PC-3 (cell line): ENCODE measurements at regions not wholly inside any gene's neighbourhood (a gene's known extent, or its start where the extent isn't known, plus 50 kb on each side); places are given as distances from the start of the nearest gene placed in this dataset.
A peak's percentile ranks its signal among the peaks of the same experiment; 100 is the strongest.

Experiments
- ATAC-seq: fragments of 200-7000 bp; cut with Tn5 transposase; 2 replicates; pipeline ENCODE4 v1.9.1; 2020; ENCODE audit warnings: mild to moderate bottlenecking, moderate library complexity
- BruUV-seq: library from RNA; stranded (reverse); fragments of 400-500 nt; replicated peaks from 2 replicates; lab custom pipeline; 2021; lab: Mats Ljungman, UMichigan
- CTCF ChIA-PET: fragments of 300-600 bp; sonication (Branson Sonifier 250); formaldehyde crosslinking; loops from one replicate; lab custom pipeline; 2022; ENCODE audit warnings: antibody characterized with exemption; lab: Charles Lee
- POLR2A ChIA-PET: fragments of 300-600 bp; sonication (Branson Sonifier 250); formaldehyde crosslinking; loops from one replicate; lab custom pipeline; 2022; ENCODE audit warnings: antibody characterized with exemption; ENCODE audit not compliant: unreplicated experiment; lab: Charles Lee
- DNase-seq: peaks from one replicate; pipeline ENCODE4 v3.0.0-alpha.2; 2015
- H2AFZ ChIP-seq: fragments of 300-600 bp; sonication (generic); 2 replicates; pipeline ENCODE4 v1.6.0; 2016; ENCODE audit warnings: antibody characterized with exemption, low read length
- H3F3A ChIP-seq: fragments of 300-600 bp; sonication (generic); one replicate; pipeline ENCODE4 v1.6.0; 2017; ENCODE audit warnings: antibody characterized with exemption, low read length, control low read depth, mild to moderate bottlenecking; ENCODE audit not compliant: unreplicated experiment
- H3K27ac ChIP-seq: fragments of 300-600 bp; sonication (generic); 2 replicates; pipeline ENCODE4 v1.5.1; 2016; ENCODE audit warnings: mild to moderate bottlenecking, low read length
- H3K27me3 ChIP-seq: fragments of 300-600 bp; sonication (generic); 2 replicates; pipeline ENCODE4 v1.6.1; 2016; ENCODE audit warnings: low read length, mixed read lengths
- H3K36me3 ChIP-seq: fragments of 300-600 bp; sonication (generic); 2 replicates; pipeline ENCODE4 v1.6.1; 2016; ENCODE audit warnings: low read depth, mixed run types, low read length, mixed read lengths
- H3K4me1 ChIP-seq: fragments of 300-600 bp; sonication (generic); 2 replicates; pipeline ENCODE4 v1.5.1; 2016; ENCODE audit warnings: low read length; ENCODE audit not compliant: insufficient read depth
- H3K4me2 ChIP-seq: fragments of 300-600 bp; sonication (generic); 2 replicates; pipeline ENCODE4 v1.6.0; 2016; ENCODE audit warnings: low read length
- H3K4me3 ChIP-seq: fragments of 300-600 bp; sonication (generic); 2 replicates; pipeline ENCODE4 v1.5.1; 2016; ENCODE audit warnings: mild to moderate bottlenecking, low read length, mixed read lengths
- H3K79me2 ChIP-seq: fragments of 300-600 bp; sonication (generic); 2 replicates; pipeline ENCODE4 v1.6.1; 2017; ENCODE audit warnings: low read length, mixed read lengths
- H3K9ac ChIP-seq: fragments of 300-600 bp; sonication (generic); 2 replicates; pipeline ENCODE4 v1.6.0; 2016; ENCODE audit warnings: mild to moderate bottlenecking, low read length
- H3K9me2 ChIP-seq: fragments of 300-600 bp; sonication (generic); replicated peaks from 2 replicates; pipeline ENCODE4 v1.6.1; 2016; ENCODE audit warnings: mixed run types, low read length, mixed read lengths
- H3K9me3 ChIP-seq: fragments of 300-600 bp; sonication (generic); 2 replicates; pipeline ENCODE4 v1.6.1; 2016; ENCODE audit warnings: low read length, mixed read lengths
- H4K20me1 ChIP-seq: fragments of 300-600 bp; sonication (generic); 2 replicates; pipeline ENCODE4 v1.6.1; 2016; ENCODE audit warnings: low read length, mixed read lengths
- CTCF ChIP-seq: fragments of 300-600 bp; sonication (generic); conservative IDR thresholded peaks from 2 replicates; pipeline ENCODE4 v1.5.1; 2017; ENCODE audit warnings: antibody characterized with exemption, low read depth, mild to moderate bottlenecking, low read length
- EZH2 ChIP-seq: fragments of 300-600 bp; sonication (generic); IDR thresholded peaks from one replicate; pipeline ENCODE4 v1.6.1; 2017; ENCODE audit warnings: antibody characterized with exemption, mild to moderate bottlenecking, low read length; ENCODE audit not compliant: unreplicated experiment
- EZH2phosphoT487 ChIP-seq: fragments of 300-600 bp; sonication (generic); IDR thresholded peaks from 2 replicates; pipeline ENCODE4 v1.6.1; 2018; ENCODE audit warnings: mild to moderate bottlenecking, antibody characterized with exemption, low read length, borderline replicate concordance
- intact Hi-C: fragments of 100-400 bp; cut with micrococcal nuclease; formaldehyde crosslinking; loops from 2 replicates; pipeline ENCODE4 v1.9.0; 2023

- Histone ChIP-seq H3K9me2 (no peaks in the 10 kb centered on the region), H3K27me3 (no peaks in the 10 kb centered on the region), H3K36me3 (no peaks in the 10 kb centered on the region), H3F3A (no peaks in the 10 kb centered on the region), H2AFZ (no peak overlapping the region), H3K4me1 (peaks cover 19% of the 10 kb centered on the region), H3K9ac (no peak overlapping the region), H3K9me3 (no peaks in the 10 kb centered on the region), H3K4me3 (no peak overlapping the region), H4K20me1 (no peaks in the 10 kb centered on the region), H3K4me2 (no peak overlapping the region), H3K27ac (no peak overlapping the region), H3K79me2 (no peaks in the 10 kb centered on the region)
- intact Hi-C loops: no loop called here
- no TSS peak for BruUV-seq
- CTCF ChIA-PET: no interaction called here
- POLR2A ChIA-PET: no interaction called here
- DNase-seq: no peak
- ATAC-seq: no peak
- TF ChIP-seq CTCF (no peak), EZH2 (no peak), EZH2phosphoT487 (no peak)
Measured at GRCh38 chr7:46009211-46009610, 88.1 kb upstream of the IGFBP3 start.

GRCh38 chr7:46007990-46008643 is 87.0 kb upstream of the IGFBP3 start:
- no peaks in the 10 kb centered on the region for H3K27me3 ChIP-seq
- no peaks in the 10 kb centered on the region for H3K9me3 ChIP-seq
- BruUV-seq: no TSS peak
- H3K4me3 ChIP-seq: no peak overlapping the region
- H3K36me3 ChIP-seq: no peaks in the 10 kb centered on the region
- no peak overlapping the region for H3K4me2 ChIP-seq
- ATAC-seq (no peak), DNase-seq (no peak)
- TF ChIP-seq EZH2phosphoT487 (no peak), EZH2 (no peak)
- peaks cover 29% of the 10 kb centered on the region for H3K4me1 ChIP-seq
- no peaks in the 10 kb centered on the region for H3K79me2 ChIP-seq
- no peak overlapping the region for H3K27ac ChIP-seq
- intact Hi-C loops: no loop called here
- no peaks in the 10 kb centered on the region for H3K9me2 ChIP-seq
- no peak overlapping the region for H3K9ac ChIP-seq
- ChIA-PET CTCF (no interaction called here), POLR2A (no interaction called here)
- H2AFZ ChIP-seq: no peak overlapping the region
- no peaks in the 10 kb centered on the region for H3F3A ChIP-seq
- no peaks in the 10 kb centered on the region for H4K20me1 ChIP-seq

- CTCF ChIA-PET: no interaction called here
- DNase-seq (peak; percentile 64), ATAC-seq (no peak)
- Histone ChIP-seq H3K4me2 (no peak overlapping the region), H3K9me3 (no peaks in the 10 kb centered on the region), H3K36me3 (no peaks in the 10 kb centered on the region), H3K9ac (no peak overlapping the region), H3F3A (no peaks in the 10 kb centered on the region), H3K9me2 (no peaks in the 10 kb centered on the region), H3K79me2 (no peaks in the 10 kb centered on the region), H4K20me1 (no peaks in the 10 kb centered on the region), H3K4me3 (no peak overlapping the region), H3K4me1 (peaks cover 34% of the 10 kb centered on the region), H2AFZ (no peak overlapping the region), H3K27me3 (no peaks in the 10 kb centered on the region), H3K27ac (peak overlapping the region; percentile 62)
- intact Hi-C loops: no loop called here
- BruUV-seq: no TSS peak
- no peak for TF ChIP-seq EZH2phosphoT487
- TF ChIP-seq EZH2: no peak
- TF ChIP-seq CTCF: no peak
- POLR2A ChIA-PET: interaction anchor here (0.5 kb wide), 1 partner anchor 29 kb away, joined by 5 read pairs; no protein-coding TSS in a partner anchor
Measured at GRCh38 chr7:46007194-46007593, 86.1 kb upstream of the IGFBP3 start.
